Spinal cord (tissue), 9 donors: ENCODE measurements at regions not wholly inside any gene's neighbourhood (a gene's known extent, or its start where the extent isn't known, plus 50 kb on each side); places are given as distances from the start of the nearest gene placed in this dataset.
"Not testable (repeated sequence)": the region's sequence is repeated elsewhere in the genome, so short reads cannot be mapped to it uniquely, and the experiment has no call there.

Experiments
- DNase-seq, 6 donors: peaks; one replicate each; pipeline versions ENCODE4 v3.0.0 to v3.0.0-alpha.2; 2013 to 2015; ENCODE audit warnings: low spot score in 6 of 6, low read depth in 4 of 6
- H3K27ac ChIP-seq: one replicate; pipeline ENCODE4 v1.5.1; 2013; ENCODE audit warnings: low read depth, low read length, control low read depth
- H3K27me3 ChIP-seq: one replicate; pipeline ENCODE4 v1.6.1; 2013; ENCODE audit warnings: low read length; ENCODE audit not compliant: control insufficient read depth, insufficient read depth
- H3K36me3 ChIP-seq: one replicate; pipeline ENCODE4 v1.6.1; 2013; ENCODE audit warnings: low read length; ENCODE audit not compliant: control insufficient read depth, insufficient read depth
- H3K4me1 ChIP-seq: one replicate; pipeline ENCODE4 v1.6.1; 2013; ENCODE audit warnings: low read length; ENCODE audit not compliant: control insufficient read depth, insufficient read depth
- H3K4me3 ChIP-seq: one replicate; pipeline ENCODE4 v1.5.1; 2013; ENCODE audit warnings: low read depth, low read length, control low read depth
- H3K9me3 ChIP-seq: one replicate; pipeline ENCODE4 v1.6.1; 2013; ENCODE audit warnings: low read length; ENCODE audit not compliant: control insufficient read depth, insufficient read depth
- WGBS: methylation state at CpG from one replicate; pipeline ENCODE4 v1.1.5; 2013; ENCODE audit warnings: missing lambda C conversion rate; ENCODE audit not compliant: insufficient coverage; 5-methylcytosine and 5-hydroxymethylcytosine counted together
- donor health status: healthy.

DNA sequence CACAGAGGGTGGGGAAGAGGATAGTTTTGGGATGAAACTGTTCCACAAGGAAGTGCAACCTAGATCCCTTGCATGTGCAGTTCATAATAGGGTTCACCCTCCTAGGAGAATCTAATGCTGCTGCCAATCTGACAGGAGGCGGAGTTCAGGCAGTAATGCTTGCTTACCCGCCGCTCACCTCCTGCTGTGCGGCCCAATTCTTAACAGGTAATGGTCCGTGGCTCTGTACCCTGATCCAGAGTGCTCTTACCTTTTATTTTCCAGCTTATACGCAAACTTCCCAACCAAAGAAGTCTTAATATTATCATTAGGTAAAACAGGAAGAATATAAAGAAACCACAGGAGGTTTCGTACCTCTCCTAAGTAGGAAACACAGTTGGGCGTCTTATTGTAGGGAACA is 82.7 kb upstream of the CD302 start:
- Histone ChIP-seq H3K4me1 (no peaks in the 10 kb centered on the region), H3K9me3 (no peaks in the 10 kb centered on the region), H3K27me3 (no peaks in the 10 kb centered on the region), H3K27ac (no peak overlapping the region), H3K36me3 (no peaks in the 10 kb centered on the region), H3K4me3 (no peak overlapping the region)
- no peak for DNase-seq
- 70% methylated on average over 5 of the region's 8 CpGs for WGBS

- no CpG with 5 or more reads among the region's 2 CpGs for WGBS
- no peak overlapping the region for H3K4me3 ChIP-seq
- no peak for DNase-seq
Measured at GRCh38 chr2:159879051-159879604, 81.1 kb upstream of the CD302 start.

DNA sequence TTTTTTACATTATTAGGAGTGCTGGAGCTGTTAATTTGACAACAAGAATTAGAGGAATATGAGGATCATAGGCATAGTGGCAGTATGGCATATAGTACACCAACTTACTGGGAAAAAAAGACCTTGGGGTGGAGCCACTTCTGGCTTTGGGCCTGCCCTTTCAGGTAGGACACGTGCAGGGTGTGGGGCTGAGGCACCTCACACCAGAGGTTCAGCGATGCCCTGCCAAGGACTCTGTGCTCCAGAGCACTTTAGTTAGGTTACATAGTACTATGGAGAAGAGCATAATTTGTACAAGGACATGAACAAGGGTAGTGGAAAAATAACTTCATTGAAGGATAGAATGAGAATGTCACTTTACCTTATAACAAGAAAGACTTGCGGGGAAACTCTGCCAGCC is 77.1 kb upstream of the CD302 start:
- no peaks in the 10 kb centered on the region for H3K36me3 ChIP-seq
- no peak for DNase-seq
- 73% methylated on average over 2 of the region's 3 CpGs for WGBS
- no peak overlapping the region for H3K27ac ChIP-seq
- H3K27me3 ChIP-seq, result no peaks in the 10 kb centered on the region
- no peaks in the 10 kb centered on the region for H3K4me1 ChIP-seq
- H3K4me3 ChIP-seq, result no peak overlapping the region
- H3K9me3 ChIP-seq, result no peaks in the 10 kb centered on the region

More at GRCh38 chr2:159879051-159879604, 81.1 kb upstream of the CD302 start:
- Histone ChIP-seq H3K9me3 (no peaks in the 10 kb centered on the region), H3K36me3 (no peaks in the 10 kb centered on the region), H3K27me3 (no peaks in the 10 kb centered on the region), H3K4me1 (no peaks in the 10 kb centered on the region), H3K27ac (no peak overlapping the region)

DNA sequence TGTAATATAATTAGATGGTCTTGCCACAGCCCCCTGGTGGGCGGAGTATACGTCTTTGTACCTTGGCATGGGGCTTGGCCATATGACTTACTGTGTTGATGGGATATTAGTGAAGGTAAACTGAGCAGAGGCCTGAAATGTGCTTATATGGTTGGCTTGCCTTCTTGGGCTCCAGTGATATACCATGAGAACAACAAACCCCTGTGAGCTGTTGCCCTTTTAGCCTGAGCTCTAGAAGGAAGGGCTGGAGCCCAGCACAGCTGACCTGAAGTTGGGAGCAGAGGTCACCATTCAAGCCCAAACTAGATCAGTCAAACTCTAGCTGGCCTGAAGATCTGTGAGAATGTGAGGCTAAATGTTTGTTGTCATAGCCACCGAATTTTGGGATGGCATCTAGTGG is 75.2 kb upstream of the CD302 start:
- Histone ChIP-seq H3K4me3 (no peak overlapping the region), H3K27ac (no peak overlapping the region), H3K27me3 (no peaks in the 10 kb centered on the region), H3K36me3 (no peaks in the 10 kb centered on the region), H3K4me1 (no peaks in the 10 kb centered on the region), H3K9me3 (no peaks in the 10 kb centered on the region)
- peak in 1 of 6 donors; percentile 8 for DNase-seq
- WGBS, result 100% methylated on average over 1 of the region's 3 CpGs

- H3K27ac ChIP-seq, result no peak overlapping the region
- H3K4me3 ChIP-seq, result no peak overlapping the region
- H3K36me3 ChIP-seq, result no peaks in the 10 kb centered on the region
- no peak for DNase-seq
- H3K4me1 ChIP-seq, result no peaks in the 10 kb centered on the region
- no peaks in the 10 kb centered on the region for H3K27me3 ChIP-seq
- no peaks in the 10 kb centered on the region for H3K9me3 ChIP-seq
- no CpG with 5 or more reads among the region's 2 CpGs for WGBS
Measured at GRCh38 chr2:159872353-159872752, 74.3 kb upstream of the CD302 start.

GRCh38 chr2:159868598-159869159 is 70.7 kb upstream of the CD302 start:
- not testable (repeated sequence) for H3K4me3 ChIP-seq, H3K27ac ChIP-seq, H3K9me3 ChIP-seq, DNase-seq, H3K36me3 ChIP-seq, H3K27me3 ChIP-seq, H3K4me1 ChIP-seq
- no CpG with 5 or more reads among the region's 7 CpGs for WGBS

DNA sequence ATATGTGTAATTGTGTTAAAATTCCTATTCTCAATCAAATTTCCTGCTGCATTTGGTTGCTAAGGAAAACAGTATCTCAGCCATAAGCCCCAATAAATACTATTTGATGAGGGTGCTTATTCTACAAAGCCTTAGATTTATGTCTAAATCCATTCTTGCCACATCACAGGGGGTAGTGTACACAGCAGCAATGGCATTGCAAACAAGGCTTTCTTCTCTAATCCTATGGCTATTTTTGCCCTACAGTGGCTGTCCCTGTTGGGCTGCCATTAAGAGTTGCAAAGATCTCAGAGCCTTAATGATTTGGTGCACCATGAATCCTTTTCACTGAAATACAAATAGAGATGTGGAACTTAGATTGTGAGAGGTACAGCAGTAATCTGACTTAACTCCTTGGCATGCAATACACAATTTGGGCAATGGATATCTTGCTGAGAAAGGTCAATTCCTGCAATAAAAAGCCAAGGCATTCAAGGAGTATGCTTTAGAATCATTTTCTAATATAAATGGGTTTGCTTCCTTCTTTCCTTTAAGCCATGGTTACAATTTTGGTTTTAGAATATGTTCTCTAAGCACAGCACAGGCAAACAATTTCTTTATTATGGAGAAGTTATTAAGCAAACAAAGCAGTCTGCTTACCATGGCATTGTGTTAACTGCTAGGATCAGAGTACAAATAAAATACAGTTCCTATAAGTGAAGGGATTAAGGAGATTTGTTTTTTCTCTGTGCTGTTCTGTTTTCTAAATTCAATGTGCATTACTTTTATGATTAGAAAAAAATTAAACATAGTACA is 69.8 kb upstream of the CD302 start:
- Histone ChIP-seq H3K9me3 (no peaks in the 10 kb centered on the region), H3K27me3 (no peaks in the 10 kb centered on the region), H3K36me3 (no peaks in the 10 kb centered on the region), H3K4me3 (no peak overlapping the region), H3K27ac (no peak overlapping the region), H3K4me1 (no peaks in the 10 kb centered on the region)
- DNase-seq, result peak in 1 of 6 donors; percentile 16

DNA sequence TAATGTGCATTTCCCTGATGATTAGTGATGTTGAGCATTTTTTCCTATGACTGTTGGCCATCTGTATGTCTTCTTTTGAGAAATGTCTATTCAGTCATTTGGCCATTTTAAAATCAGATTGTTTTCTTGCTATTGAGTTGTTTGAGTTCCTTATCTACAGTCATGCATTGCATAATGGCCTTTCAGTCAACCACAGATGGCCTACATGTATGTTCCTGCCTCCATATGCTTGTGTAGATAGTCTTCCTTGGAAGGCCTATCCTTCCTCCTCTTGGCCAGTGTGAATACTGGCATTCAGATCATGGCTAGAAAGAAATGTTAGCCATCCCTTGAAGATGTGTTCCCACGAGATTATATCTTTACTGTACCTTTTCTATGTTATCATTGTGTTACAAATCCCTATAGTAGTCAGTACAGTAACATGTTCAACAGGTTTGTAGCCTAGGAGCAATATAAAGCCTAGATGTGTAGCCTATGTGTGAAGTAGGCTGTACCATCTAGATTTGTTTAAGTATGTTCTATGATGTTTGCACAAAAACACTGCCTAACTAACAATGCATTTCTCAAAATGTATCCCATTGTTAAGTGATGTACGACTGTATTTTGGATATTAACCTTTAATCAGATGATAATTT is 65.6 kb upstream of the CD302 start:
- DNase-seq, result no peak
- no CpG with 5 or more reads among the region's 2 CpGs for WGBS
- Histone ChIP-seq H3K9me3 (no peaks in the 10 kb centered on the region), H3K36me3 (no peaks in the 10 kb centered on the region), H3K27me3 (no peaks in the 10 kb centered on the region), H3K4me3 (no peak overlapping the region), H3K27ac (no peak overlapping the region), H3K4me1 (no peaks in the 10 kb centered on the region)

GRCh38 chr2:159860581-159861310 is 62.7 kb upstream of the CD302 start:
- no peaks in the 10 kb centered on the region for H3K4me1 ChIP-seq
- DNase-seq, result no peak
- no peaks in the 10 kb centered on the region for H3K9me3 ChIP-seq
- no peaks in the 10 kb centered on the region for H3K27me3 ChIP-seq
- no CpG with 5 or more reads among the region's 4 CpGs for whole genome bisulfite sequencing
- H3K27ac ChIP-seq, result no peak overlapping the region
- H3K36me3 ChIP-seq, result no peaks in the 10 kb centered on the region
- H3K4me3 ChIP-seq, result no peak overlapping the region
